ENCODE measurements at regions not wholly inside any gene's neighbourhood (a gene's known extent, or its start where the extent isn't known, plus 50 kb on each side); places are given as distances from the start of the nearest gene placed in this dataset.

DNA sequence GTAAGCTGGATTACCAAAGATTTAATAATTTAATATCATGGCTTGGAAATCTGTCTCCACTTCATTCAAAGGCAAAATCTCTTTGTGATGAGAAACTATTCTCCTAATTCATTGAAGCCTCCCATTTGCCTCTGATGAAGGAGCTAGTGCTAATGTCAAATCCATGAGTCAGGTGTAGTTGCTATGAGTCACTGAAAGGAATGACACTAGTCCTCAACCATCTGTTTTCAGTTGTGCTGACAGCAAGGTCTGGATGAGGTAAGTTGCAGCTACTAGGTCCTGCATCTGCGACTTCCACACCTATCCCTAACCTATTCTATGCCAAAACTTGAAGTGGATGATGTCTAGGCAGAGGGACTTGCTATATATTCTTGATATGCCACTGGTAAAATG is 324.0 kb upstream of the UBE2E3 start:
- Histone ChIP-seq H3K4me3 (ENCODE audit: low read length) (no peak overlapping the region), H3K27me3 (ENCODE audit: control insufficient read depth, insufficient read depth, low read length, poor library complexity, severe bottlenecking) (no peaks in the 10 kb centered on the region), H3K36me3 (ENCODE audit: control insufficient read depth, insufficient read depth, low read length) (no peaks in the 10 kb centered on the region), H3K9me3 (ENCODE audit: control insufficient read depth, low read length) (no peaks in the 10 kb centered on the region), H3K27ac (ENCODE audit: low read depth, low read length) (no peak overlapping the region), H3K9ac (ENCODE audit: extremely low read depth, low read length, poor library complexity, severe bottlenecking) (no peak overlapping the region), H3K4me1 (ENCODE audit: control insufficient read depth, insufficient read depth, low read length) (no peaks in the 10 kb centered on the region)
- H3K36me3 Mint-ChIP-seq (ENCODE audit: low read depth), result no peaks in the 10 kb centered on the region
- no peaks in the 10 kb centered on the region for H3K9me3 Mint-ChIP-seq
- peaks cover 24% of the 10 kb centered on the region for H3K4me1 Mint-ChIP-seq
- no peak overlapping the region for H3K4me3 Mint-ChIP-seq
- no peak for TF ChIP-seq CTCF (conservative IDR thresholded peaks at IDR 0.05)
- WGBS, 2 experiments (ENCODE audit: insufficient coverage in 1 of 2, insufficient read length in 1 of 2), result no CpG with 5 or more reads among the region's 1 CpG
- peak; percentile 50 for DNase-seq
- no peak overlapping the region for H3K27ac Mint-ChIP-seq
- H3K27me3 Mint-ChIP-seq (ENCODE audit: insufficient read depth), result no peaks in the 10 kb centered on the region

DNA sequence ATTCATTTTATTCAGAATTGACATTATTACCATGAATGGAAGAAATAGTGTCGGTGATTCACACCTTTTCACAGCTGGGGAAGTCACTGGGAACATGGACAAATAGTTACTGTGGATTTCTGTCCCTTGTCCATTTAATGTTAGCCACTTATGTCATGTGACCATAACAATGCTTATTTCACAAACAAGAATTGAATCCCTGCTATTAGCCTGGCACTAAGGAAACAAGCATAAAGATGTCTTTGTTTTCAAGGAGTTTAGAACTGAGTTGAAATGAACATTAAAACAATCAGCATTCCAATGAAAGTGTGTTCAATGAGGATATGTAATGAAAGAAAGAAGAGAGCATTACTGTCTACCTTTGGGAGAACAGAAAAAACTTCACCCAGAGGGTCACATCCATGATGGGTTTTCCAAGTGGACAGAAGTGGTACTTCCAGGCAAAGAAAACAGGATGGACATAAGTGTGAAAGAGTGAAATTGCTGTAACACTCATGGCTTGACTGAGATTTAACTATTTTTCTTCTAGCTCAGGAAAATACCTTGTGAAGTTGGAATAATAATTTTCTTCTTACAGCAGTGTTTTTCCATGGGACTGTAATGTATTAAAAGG is 324.5 kb upstream of the UBE2E3 start:
- peak; percentile 70 for TF ChIP-seq CTCF (conservative IDR thresholded peaks at IDR 0.05)
- Mint-ChIP-seq H3K27me3 (ENCODE audit: insufficient read depth) (no peaks in the 10 kb centered on the region), H3K27ac (no peak overlapping the region), H3K36me3 (ENCODE audit: low read depth) (no peaks in the 10 kb centered on the region), H3K9me3 (no peaks in the 10 kb centered on the region), H3K4me3 (no peak overlapping the region), H3K4me1 (peaks cover 24% of the 10 kb centered on the region)
- 88% methylated on average over 1 of the region's 1 CpG; no CpG with 5 or more reads in 1 of the 2 experiments for WGBS, 2 experiments (ENCODE audit: insufficient coverage in 1 of 2, insufficient read length in 1 of 2)
- H3K4me3 ChIP-seq (ENCODE audit: low read length), result no peak overlapping the region
- no peaks in the 10 kb centered on the region for H3K9me3 ChIP-seq (ENCODE audit: control insufficient read depth, low read length)
- DNase-seq, result no peak
- no peaks in the 10 kb centered on the region for H3K27me3 ChIP-seq (ENCODE audit: control insufficient read depth, insufficient read depth, low read length, poor library complexity, severe bottlenecking)
- H3K9ac ChIP-seq (ENCODE audit: extremely low read depth, low read length, poor library complexity, severe bottlenecking), result no peak overlapping the region
- no peaks in the 10 kb centered on the region for H3K4me1 ChIP-seq (ENCODE audit: control insufficient read depth, insufficient read depth, low read length)
- no peak overlapping the region for H3K27ac ChIP-seq (ENCODE audit: low read depth, low read length)
- no peaks in the 10 kb centered on the region for H3K36me3 ChIP-seq (ENCODE audit: control insufficient read depth, insufficient read depth, low read length)

DNA sequence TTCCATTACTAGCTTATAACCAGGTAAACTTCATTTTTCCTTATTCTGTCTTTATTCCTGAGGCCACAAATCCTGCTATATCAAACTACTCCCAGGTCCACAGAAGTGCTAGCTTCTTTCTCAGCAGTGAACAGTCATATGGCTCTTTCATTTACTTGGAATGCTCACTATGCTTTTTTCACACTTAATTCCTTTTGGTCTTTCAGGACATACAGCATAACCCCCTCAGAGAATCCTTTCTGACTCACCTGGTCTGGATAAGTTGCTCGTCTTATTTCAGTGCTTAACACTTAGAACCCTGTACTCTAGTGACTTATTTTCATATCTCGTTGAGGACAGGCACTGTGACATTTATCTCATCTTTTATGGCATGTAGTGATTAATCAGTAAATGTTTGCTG is 325.0 kb upstream of the UBE2E3 start:
- Histone ChIP-seq H3K36me3 (ENCODE audit: control insufficient read depth, insufficient read depth, low read length) (no peaks in the 10 kb centered on the region), H3K27ac (ENCODE audit: low read depth, low read length) (no peak overlapping the region), H3K9ac (ENCODE audit: extremely low read depth, low read length, poor library complexity, severe bottlenecking) (no peak overlapping the region), H3K9me3 (ENCODE audit: control insufficient read depth, low read length) (no peaks in the 10 kb centered on the region), H3K4me3 (ENCODE audit: low read length) (no peak overlapping the region), H3K4me1 (ENCODE audit: control insufficient read depth, insufficient read depth, low read length) (no peaks in the 10 kb centered on the region), H3K27me3 (ENCODE audit: control insufficient read depth, insufficient read depth, low read length, poor library complexity, severe bottlenecking) (no peaks in the 10 kb centered on the region)
- no peaks in the 10 kb centered on the region for H3K36me3 Mint-ChIP-seq (ENCODE audit: low read depth)
- H3K4me1 Mint-ChIP-seq, result peaks cover 23% of the 10 kb centered on the region
- TF ChIP-seq CTCF (conservative IDR thresholded peaks at IDR 0.05), result no peak
- no peak overlapping the region for H3K27ac Mint-ChIP-seq
- H3K27me3 Mint-ChIP-seq (ENCODE audit: insufficient read depth), result no peaks in the 10 kb centered on the region
- DNase-seq, result no peak
- WGBS, 2 experiments (ENCODE audit: insufficient coverage in 1 of 2, insufficient read length in 1 of 2), result 88 to 95% methylated on average over 2 of the region's 2 CpGs
- H3K9me3 Mint-ChIP-seq, result no peaks in the 10 kb centered on the region
- no peak overlapping the region for H3K4me3 Mint-ChIP-seq
